ENCODE measurements at regions not wholly inside any gene's neighbourhood (a gene's known extent, or its start where the extent isn't known, plus 50 kb on each side); places are given as distances from the start of the nearest gene placed in this dataset.
"Not testable (repeated sequence)": the region's sequence is repeated elsewhere in the genome, so short reads cannot be mapped to it uniquely, and the experiment has no call there.

DNA sequence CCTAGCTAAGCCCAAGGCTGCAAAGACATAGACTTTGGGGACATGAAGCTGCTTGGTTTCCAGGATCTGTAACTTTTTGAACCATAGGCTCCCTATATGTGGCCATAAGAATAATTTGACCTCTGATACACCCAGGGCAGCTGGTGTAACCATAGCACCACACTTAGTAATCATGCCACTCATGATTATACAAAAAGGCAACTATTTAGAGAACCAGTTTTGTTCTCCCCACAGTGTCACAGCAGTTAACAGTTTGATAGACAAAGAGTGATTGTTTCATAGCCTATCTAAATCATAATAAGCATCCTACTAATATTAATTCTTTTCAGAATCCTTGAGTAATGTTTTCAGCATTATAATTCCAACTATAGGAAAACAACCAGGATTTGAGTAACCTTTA is 334.9 kb downstream of the NEK10 start:
- H3K4me1 ChIP-seq (ENCODE audit: control insufficient read depth, insufficient read depth, low read length, unreplicated experiment) = no peaks in the 10 kb centered on the region
- H3K79me2 ChIP-seq (ENCODE audit: control insufficient read depth, insufficient read depth, low read length, unreplicated experiment) = no peaks in the 10 kb centered on the region
- peaks cover 4% of the 10 kb centered on the region; the same call in 1 of the 2 replicates for H3K27me3 ChIP-seq (ENCODE audit: insufficient read depth, low read length)
- no peak overlapping the region for H3K4me3 ChIP-seq (ENCODE audit: low read depth, low read length)
- H3K27ac ChIP-seq (ENCODE audit: low read depth, low read length) = no peak overlapping the region
- H2AFZ ChIP-seq (ENCODE audit: low read length, unreplicated experiment) = no peak overlapping the region
- H3K36me3 ChIP-seq (ENCODE audit: insufficient read depth, low read length) = no peaks in the 10 kb centered on the region

DNA sequence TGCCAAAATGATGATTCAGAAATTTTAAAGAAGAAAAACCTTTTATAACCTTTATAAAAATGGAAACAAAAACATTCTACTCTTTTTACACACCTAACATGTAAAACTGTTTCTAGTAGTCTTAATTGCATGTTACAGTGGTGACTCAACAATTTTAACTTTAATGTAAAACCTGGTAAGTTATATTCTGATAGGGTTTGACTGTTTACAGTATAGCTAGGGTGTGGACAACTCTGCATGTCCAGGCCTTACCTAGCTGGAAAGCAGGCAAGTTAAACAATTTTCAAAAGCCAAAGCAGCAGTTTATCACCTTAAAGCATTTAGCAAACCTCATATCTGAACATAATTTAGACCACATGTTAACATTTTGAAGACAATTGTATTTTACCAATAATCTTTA is 328.5 kb downstream of the NEK10 start:
- Histone ChIP-seq H3K27me3 (ENCODE audit: insufficient read depth, low read length) (peaks cover 4% of the 10 kb centered on the region; the same call in 1 of the 2 replicates), H3K4me1 (ENCODE audit: control insufficient read depth, insufficient read depth, low read length, unreplicated experiment) (no peaks in the 10 kb centered on the region), H2AFZ (ENCODE audit: low read length, unreplicated experiment) (no peak overlapping the region), H3K27ac (ENCODE audit: low read depth, low read length) (no peak overlapping the region), H3K4me3 (ENCODE audit: low read depth, low read length) (no peak overlapping the region), H3K79me2 (ENCODE audit: control insufficient read depth, insufficient read depth, low read length, unreplicated experiment) (no peaks in the 10 kb centered on the region), H3K36me3 (ENCODE audit: insufficient read depth, low read length) (no peaks in the 10 kb centered on the region)

- H2AFZ ChIP-seq (ENCODE audit: low read length, unreplicated experiment); H3K4me1 ChIP-seq (ENCODE audit: control insufficient read depth, insufficient read depth, low read length, unreplicated experiment); H3K79me2 ChIP-seq (ENCODE audit: control insufficient read depth, insufficient read depth, low read length, unreplicated experiment); H3K27ac ChIP-seq (ENCODE audit: low read depth, low read length); H3K4me3 ChIP-seq (ENCODE audit: low read depth, low read length); H3K27me3 ChIP-seq (ENCODE audit: insufficient read depth, low read length); H3K36me3 ChIP-seq (ENCODE audit: insufficient read depth, low read length): not testable (repeated sequence)
Measured at GRCh38 chr3:27042541-27042940, 326.6 kb downstream of the NEK10 start.

DNA sequence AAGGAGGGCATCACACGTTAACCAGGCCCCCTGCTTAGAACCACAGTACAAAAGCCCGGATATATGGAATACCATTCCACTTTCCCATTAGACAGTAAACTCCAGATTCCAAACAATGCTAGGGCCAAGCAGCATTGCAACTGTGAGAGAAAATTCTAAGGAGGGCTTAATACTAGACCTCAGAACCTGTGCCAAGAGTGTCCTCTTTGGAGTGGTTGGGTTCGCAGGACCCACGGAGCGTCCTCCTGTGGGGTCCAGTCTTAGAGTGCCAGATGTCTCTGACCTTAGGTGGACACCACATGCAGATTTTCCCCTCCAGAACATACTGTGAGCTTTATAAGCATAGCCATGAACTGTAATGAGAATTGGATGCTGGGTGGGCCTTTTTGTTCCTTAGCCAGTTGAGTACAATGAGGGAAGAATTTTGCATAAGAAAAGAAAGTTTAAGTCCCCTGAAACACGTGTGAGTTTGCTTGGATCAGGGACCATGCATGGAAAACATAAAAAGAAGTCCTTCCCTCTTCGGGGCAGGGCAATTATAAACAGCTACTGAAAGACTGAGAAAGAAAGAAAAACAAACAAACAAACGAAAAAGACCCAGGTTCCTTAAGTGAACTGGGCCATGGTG is 325.7 kb downstream of the NEK10 start:
- H3K4me1 ChIP-seq (ENCODE audit: control insufficient read depth, insufficient read depth, low read length, unreplicated experiment) = no peaks in the 10 kb centered on the region
- H3K27me3 ChIP-seq (ENCODE audit: insufficient read depth, low read length) = no peaks in the 10 kb centered on the region; the same call in 1 of the 2 replicates
- no peaks in the 10 kb centered on the region for H3K36me3 ChIP-seq (ENCODE audit: insufficient read depth, low read length)
- H3K79me2 ChIP-seq (ENCODE audit: control insufficient read depth, insufficient read depth, low read length, unreplicated experiment) = no peaks in the 10 kb centered on the region
- H2AFZ ChIP-seq (ENCODE audit: low read length, unreplicated experiment) = peak overlapping the region; percentile 36
- no peak overlapping the region for H3K27ac ChIP-seq (ENCODE audit: low read depth, low read length)
- H3K4me3 ChIP-seq (ENCODE audit: low read depth, low read length) = peak overlapping the region; percentile 28

DNA sequence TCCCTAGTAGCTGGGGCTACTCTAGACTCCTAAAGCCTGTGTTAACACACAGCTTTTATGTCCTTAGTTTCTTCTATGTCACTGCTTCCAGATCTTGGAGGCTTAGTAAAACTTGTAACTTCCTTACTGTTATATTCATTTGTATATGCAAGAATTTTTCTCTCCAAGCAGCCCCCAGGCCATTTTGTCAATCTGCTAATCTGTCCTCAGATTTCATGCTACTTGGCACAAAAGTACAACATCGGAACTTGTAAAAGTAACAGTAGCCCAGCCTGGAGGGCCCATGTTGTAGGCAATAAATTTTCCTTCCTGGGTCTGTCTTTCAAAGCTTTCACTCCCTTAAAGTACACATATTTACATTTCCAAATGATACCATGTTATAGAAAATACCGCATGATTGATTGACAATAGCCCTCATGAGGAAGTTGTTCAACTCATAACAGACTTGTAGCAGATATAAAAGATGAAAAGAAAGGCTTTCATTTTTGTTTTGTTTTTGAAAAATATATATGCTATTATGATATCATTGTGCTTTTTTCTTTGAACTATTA is 324.2 kb downstream of the NEK10 start:
- H2AFZ ChIP-seq (ENCODE audit: low read length, unreplicated experiment) = no peak overlapping the region
- H3K4me3 ChIP-seq (ENCODE audit: low read depth, low read length) = no peak overlapping the region
- H3K27ac ChIP-seq (ENCODE audit: low read depth, low read length) = no peak overlapping the region
- H3K27me3 ChIP-seq (ENCODE audit: insufficient read depth, low read length) = no peaks in the 10 kb centered on the region; the same call in 1 of the 2 replicates
- H3K79me2 ChIP-seq (ENCODE audit: control insufficient read depth, insufficient read depth, low read length, unreplicated experiment) = no peaks in the 10 kb centered on the region
- H3K4me1 ChIP-seq (ENCODE audit: control insufficient read depth, insufficient read depth, low read length, unreplicated experiment) = no peaks in the 10 kb centered on the region
- no peaks in the 10 kb centered on the region for H3K36me3 ChIP-seq (ENCODE audit: insufficient read depth, low read length)

- Histone ChIP-seq H3K4me1 (ENCODE audit: control insufficient read depth, insufficient read depth, low read length, unreplicated experiment) (no peaks in the 10 kb centered on the region), H3K79me2 (ENCODE audit: control insufficient read depth, insufficient read depth, low read length, unreplicated experiment) (no peaks in the 10 kb centered on the region), H3K27ac (ENCODE audit: low read depth, low read length) (no peak overlapping the region), H2AFZ (ENCODE audit: low read length, unreplicated experiment) (no peak overlapping the region), H3K27me3 (ENCODE audit: insufficient read depth, low read length) (no peaks in the 10 kb centered on the region; the same call in 1 of the 2 replicates), H3K4me3 (ENCODE audit: low read depth, low read length) (no peak overlapping the region), H3K36me3 (ENCODE audit: insufficient read depth, low read length) (no peaks in the 10 kb centered on the region)
Measured at GRCh38 chr3:27046351-27046750, 322.8 kb downstream of the NEK10 start.

- Histone ChIP-seq H3K4me3 (ENCODE audit: low read depth, low read length) (no peak overlapping the region), H3K4me1 (ENCODE audit: control insufficient read depth, insufficient read depth, low read length, unreplicated experiment) (no peaks in the 10 kb centered on the region), H3K27ac (ENCODE audit: low read depth, low read length) (no peak overlapping the region), H3K36me3 (ENCODE audit: insufficient read depth, low read length) (no peaks in the 10 kb centered on the region), H3K79me2 (ENCODE audit: control insufficient read depth, insufficient read depth, low read length, unreplicated experiment) (no peaks in the 10 kb centered on the region), H2AFZ (ENCODE audit: low read length, unreplicated experiment) (no peak overlapping the region), H3K27me3 (ENCODE audit: insufficient read depth, low read length) (no peaks in the 10 kb centered on the region; the same call in 1 of the 2 replicates)
Measured at GRCh38 chr3:27049792-27050191, 319.4 kb downstream of the NEK10 start.

DNA sequence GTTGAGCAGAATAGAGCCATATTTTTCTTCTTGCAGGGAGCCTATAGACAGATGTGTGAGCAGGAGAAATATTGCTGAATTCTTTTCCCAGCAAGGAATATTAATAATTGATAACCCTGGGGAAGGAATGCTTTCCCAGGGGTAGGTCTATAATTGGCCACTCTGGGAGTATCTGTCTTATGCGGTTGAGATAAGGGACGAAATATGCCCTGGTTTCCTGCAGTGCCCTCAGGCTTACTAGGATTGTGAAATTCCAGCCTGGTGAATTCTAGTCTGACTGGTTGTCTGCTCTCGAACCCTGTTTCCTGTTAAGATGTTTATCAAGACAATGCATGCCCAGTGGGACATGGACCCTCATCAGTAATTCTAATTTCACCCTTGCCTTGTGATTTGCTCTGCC is 317.7 kb downstream of the NEK10 start:
- not testable (repeated sequence) for H3K36me3 ChIP-seq (ENCODE audit: insufficient read depth, low read length)

DNA sequence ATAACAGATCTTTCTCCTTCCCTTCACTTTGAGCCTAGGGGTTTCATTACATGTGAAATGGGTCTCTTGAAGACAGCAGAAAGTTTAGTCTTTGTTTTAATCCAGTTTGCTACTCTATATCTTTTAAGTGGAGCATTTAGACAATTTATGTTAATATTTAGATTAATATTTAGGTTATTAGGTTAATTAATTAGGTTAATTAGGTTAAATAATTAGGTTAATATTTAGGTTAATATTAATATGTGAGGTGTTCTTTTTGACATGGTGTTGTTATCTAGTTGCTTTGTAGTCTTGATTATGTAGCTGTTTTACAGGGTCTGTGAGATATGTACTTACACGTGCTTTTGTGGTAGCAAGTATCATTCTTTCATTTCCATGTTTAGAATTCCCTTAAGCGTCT is 312.9 kb downstream of the NEK10 start:
- Histone ChIP-seq H3K36me3 (ENCODE audit: insufficient read depth, low read length) (no peaks in the 10 kb centered on the region), H3K27ac (ENCODE audit: low read depth, low read length) (no peak overlapping the region), H3K79me2 (ENCODE audit: control insufficient read depth, insufficient read depth, low read length, unreplicated experiment) (no peaks in the 10 kb centered on the region), H3K27me3 (ENCODE audit: insufficient read depth, low read length) (no peaks in the 10 kb centered on the region; the same call in 1 of the 2 replicates), H2AFZ (ENCODE audit: low read length, unreplicated experiment) (no peak overlapping the region), H3K4me1 (ENCODE audit: control insufficient read depth, insufficient read depth, low read length, unreplicated experiment) (no peaks in the 10 kb centered on the region), H3K4me3 (ENCODE audit: low read depth, low read length) (no peak overlapping the region)

More for the DNA sequence above, 317.7 kb downstream of the NEK10 start:
- not testable (repeated sequence) for H3K4me3 ChIP-seq (ENCODE audit: low read depth, low read length); H2AFZ ChIP-seq (ENCODE audit: low read length, unreplicated experiment); H3K27ac ChIP-seq (ENCODE audit: low read depth, low read length); H3K4me1 ChIP-seq (ENCODE audit: control insufficient read depth, insufficient read depth, low read length, unreplicated experiment); H3K79me2 ChIP-seq (ENCODE audit: control insufficient read depth, insufficient read depth, low read length, unreplicated experiment); H3K27me3 ChIP-seq (ENCODE audit: insufficient read depth, low read length)

- Histone ChIP-seq H3K4me1 (ENCODE audit: control insufficient read depth, insufficient read depth, low read length, unreplicated experiment) (no peaks in the 10 kb centered on the region), H2AFZ (ENCODE audit: low read length, unreplicated experiment) (no peak overlapping the region), H3K79me2 (ENCODE audit: control insufficient read depth, insufficient read depth, low read length, unreplicated experiment) (no peaks in the 10 kb centered on the region), H3K4me3 (ENCODE audit: low read depth, low read length) (no peak overlapping the region), H3K36me3 (ENCODE audit: insufficient read depth, low read length) (no peaks in the 10 kb centered on the region), H3K27ac (ENCODE audit: low read depth, low read length) (no peak overlapping the region), H3K27me3 (ENCODE audit: insufficient read depth, low read length) (peaks cover 3% of the 10 kb centered on the region)
Measured at GRCh38 chr3:27059489-27059888, 309.7 kb downstream of the NEK10 start.

Measured in ACC112 (cell line).